Panc1 (cell line): ENCODE measurements at regions not wholly inside any gene's neighbourhood (a gene's known extent, or its start where the extent isn't known, plus 50 kb on each side); places are given as distances from the start of the nearest gene placed in this dataset.

Source experiments
- ATAC-seq: fragments of 200-7000 bp; cut with Tn5 transposase; 2 replicates; pipeline ENCODE4 v1.9.1; 2020; ENCODE audit warnings: mild to moderate bottlenecking, moderate library complexity
- BruUV-seq: library from RNA; stranded (reverse); fragments of 400-500 nt; replicated peaks from 2 replicates; lab custom pipeline; 2021; lab: Mats Ljungman, UMichigan
- CTCF ChIA-PET: fragments of 300-600 bp; sonication (Branson Sonifier 250); formaldehyde crosslinking; loops from one replicate; lab custom pipeline; 2022; ENCODE audit warnings: antibody characterized with exemption; lab: Charles Lee
- POLR2A ChIA-PET: fragments of 300-600 bp; sonication (Branson Sonifier 250); formaldehyde crosslinking; loops from one replicate; lab custom pipeline; 2022; ENCODE audit warnings: antibody characterized with exemption; lab: Charles Lee
- DNase-seq: peaks from one replicate; pipeline ENCODE4 v3.0.0-alpha.2; 2010; ENCODE audit warnings: low read depth, low spot score
- H3K27ac ChIP-seq: 2 replicates; pipeline ENCODE4 v1.5.1; 2011; ENCODE audit warnings: mild to moderate bottlenecking, low read length, inconsistent platforms
- H3K27me3 ChIP-seq: fragments of 200-500 bp; sonication (Bioruptor generic); 2 replicates; pipeline ENCODE4 v1.6.0; 2014; ENCODE audit warnings: low read length, inconsistent platforms; ENCODE audit not compliant: control insufficient read depth, insufficient read depth
- H3K36me3 ChIP-seq: fragments of 200-500 bp; sonication (Bioruptor generic); 2 replicates; pipeline ENCODE4 v1.5.1; 2014; ENCODE audit warnings: inconsistent platforms, mild to moderate bottlenecking, low read length, moderate library complexity; ENCODE audit not compliant: control insufficient read depth, insufficient read depth
- H3K4me1 ChIP-seq: 2 replicates; pipeline ENCODE4 v1.5.1; 2011; ENCODE audit warnings: inconsistent platforms, mild to moderate bottlenecking, low read length, moderate library complexity; ENCODE audit not compliant: control insufficient read depth, insufficient read depth
- H3K4me3 ChIP-seq, 2 experiments: 2 replicates each; pipeline ENCODE4 v1.5.1; 2011 to 2012; ENCODE audit warnings: low read depth in 2 of 2, low read length in 2 of 2, mild to moderate bottlenecking in 2 of 2, inconsistent platforms in 1 of 2, moderate library complexity in 1 of 2
- H3K9me3 ChIP-seq: fragments of 200-500 bp; sonication (Bioruptor generic); 2 replicates; pipeline ENCODE4 v1.5.1; 2014; ENCODE audit warnings: low read depth, mild to moderate bottlenecking, inconsistent platforms, low read length, moderate library complexity; ENCODE audit not compliant: control insufficient read depth, insufficient read depth
- CTCF ChIP-seq: fragments of 450-650 bp; IDR thresholded peaks from 2 replicates; pipeline ENCODE4 v1.5.1; 2017; ENCODE audit warnings: mild to moderate bottlenecking
- POLR2AphosphoS5 ChIP-seq: IDR thresholded peaks from 2 replicates; pipeline ENCODE4 v1.6.1; 2012; ENCODE audit warnings: mild to moderate bottlenecking, low read depth, low read length, moderate library complexity
- SIN3A ChIP-seq: IDR thresholded peaks from 2 replicates; pipeline ENCODE4 v1.6.1; 2012; ENCODE audit warnings: low read depth, mild to moderate bottlenecking, low read length, moderate library complexity, borderline replicate concordance; ENCODE audit not compliant: insufficient read depth
- TCF7L2 ChIP-seq: IDR thresholded peaks from 2 replicates; pipeline ENCODE4 v1.6.1; 2011; ENCODE audit warnings: mild to moderate bottlenecking, low read depth, low read length, inconsistent platforms
- in situ Hi-C: cut with HindIII; loops from 2 replicates; pipeline ENCODE4 v1.10.0; 2016; ENCODE audit warnings: low sequenced_read_pairs, low pct_unique_long_range_greater_than_20kb
- intact Hi-C: fragments of 100-400 bp; cut with micrococcal nuclease; formaldehyde crosslinking; loops from one replicate; pipeline ENCODE4 v1.10.0; 2022; ENCODE audit not compliant: unreplicated experiment
- TF ChIP-seq, protein P1 (sequence below), 2 experiments: IDR thresholded peaks; 2 replicates each; pipeline ENCODE4 v1.6.1; 2011 to 2012; ENCODE audit warnings: low read depth in 2 of 2, control low read depth in 1 of 2, low read length in 1 of 2, mild to moderate bottlenecking in 1 of 2, moderate library complexity in 1 of 2; ENCODE audit not compliant: insufficient read depth in 1 of 2

- DNase-seq (no peak), ATAC-seq (no peak)
- H3K9me3 ChIP-seq = no peaks in the 10 kb centered on the region
- no peaks in the 10 kb centered on the region for H3K36me3 ChIP-seq
- no peaks in the 10 kb centered on the region for H3K4me1 ChIP-seq
- H3K4me3 ChIP-seq = no peak overlapping the region
- no TSS peak for BruUV-seq
- no peaks in the 10 kb centered on the region for H3K27me3 ChIP-seq
- no peak overlapping the region for H3K27ac ChIP-seq
- ChIA-PET CTCF (no interaction called here), POLR2A (no interaction called here)
- intact Hi-C loops (no loop called here), in situ Hi-C loops (no loop called here)
- TF ChIP-seq SIN3A (no peak), CTCF (no peak), TCF7L2 (no peak), POLR2AphosphoS5 (no peak)
- TF ChIP-seq, protein P1, sequence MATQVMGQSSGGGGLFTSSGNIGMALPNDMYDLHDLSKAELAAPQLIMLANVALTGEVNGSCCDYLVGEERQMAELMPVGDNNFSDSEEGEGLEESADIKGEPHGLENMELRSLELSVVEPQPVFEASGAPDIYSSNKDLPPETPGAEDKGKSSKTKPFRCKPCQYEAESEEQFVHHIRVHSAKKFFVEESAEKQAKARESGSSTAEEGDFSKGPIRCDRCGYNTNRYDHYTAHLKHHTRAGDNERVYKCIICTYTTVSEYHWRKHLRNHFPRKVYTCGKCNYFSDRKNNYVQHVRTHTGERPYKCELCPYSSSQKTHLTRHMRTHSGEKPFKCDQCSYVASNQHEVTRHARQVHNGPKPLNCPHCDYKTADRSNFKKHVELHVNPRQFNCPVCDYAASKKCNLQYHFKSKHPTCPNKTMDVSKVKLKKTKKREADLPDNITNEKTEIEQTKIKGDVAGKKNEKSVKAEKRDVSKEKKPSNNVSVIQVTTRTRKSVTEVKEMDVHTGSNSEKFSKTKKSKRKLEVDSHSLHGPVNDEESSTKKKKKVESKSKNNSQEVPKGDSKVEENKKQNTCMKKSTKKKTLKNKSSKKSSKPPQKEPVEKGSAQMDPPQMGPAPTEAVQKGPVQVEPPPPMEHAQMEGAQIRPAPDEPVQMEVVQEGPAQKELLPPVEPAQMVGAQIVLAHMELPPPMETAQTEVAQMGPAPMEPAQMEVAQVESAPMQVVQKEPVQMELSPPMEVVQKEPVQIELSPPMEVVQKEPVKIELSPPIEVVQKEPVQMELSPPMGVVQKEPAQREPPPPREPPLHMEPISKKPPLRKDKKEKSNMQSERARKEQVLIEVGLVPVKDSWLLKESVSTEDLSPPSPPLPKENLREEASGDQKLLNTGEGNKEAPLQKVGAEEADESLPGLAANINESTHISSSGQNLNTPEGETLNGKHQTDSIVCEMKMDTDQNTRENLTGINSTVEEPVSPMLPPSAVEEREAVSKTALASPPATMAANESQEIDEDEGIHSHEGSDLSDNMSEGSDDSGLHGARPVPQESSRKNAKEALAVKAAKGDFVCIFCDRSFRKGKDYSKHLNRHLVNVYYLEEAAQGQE (IDR thresholded peaks at IDR 0.05; ENCODE audit: insufficient read depth in 1 of 2, low read depth in 2 of 2, low read length in 1 of 2) = no peak
Measured at GRCh38 chr4:17153572-17153971, 255.1 kb upstream of the LDB2 start.

DNA sequence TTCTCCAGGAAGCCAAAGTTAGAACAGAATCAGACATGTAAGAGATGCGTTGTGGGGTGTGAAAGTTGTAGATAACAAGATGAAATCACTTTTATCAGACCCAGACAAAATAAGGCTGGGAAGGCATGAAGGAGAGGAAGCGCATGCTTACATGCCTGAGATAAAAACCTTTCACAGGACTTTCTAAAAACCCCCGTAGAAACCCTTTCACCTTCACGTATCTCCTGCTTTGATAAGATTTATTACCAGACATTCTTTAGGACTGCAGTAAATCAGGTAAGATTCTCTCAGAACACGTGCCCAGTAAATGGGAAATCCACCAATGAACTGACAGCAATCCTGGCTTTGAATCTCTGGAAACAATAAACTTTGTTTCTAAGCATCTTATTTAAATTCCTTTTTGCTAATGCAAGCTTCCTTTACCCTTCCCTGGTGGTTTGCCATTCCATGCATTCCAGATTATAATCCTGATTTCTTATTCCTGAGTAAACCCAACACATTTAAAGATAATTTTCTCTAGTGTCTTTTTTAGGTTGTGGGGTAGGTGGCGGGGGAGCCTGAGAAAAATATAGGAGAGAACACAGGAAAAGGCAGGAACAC is 254.6 kb upstream of the LDB2 start:
- H3K27me3 ChIP-seq = no peaks in the 10 kb centered on the region
- ChIA-PET POLR2A (no interaction called here), CTCF (no interaction called here)
- ATAC-seq (no peak), DNase-seq (no peak)
- H3K36me3 ChIP-seq = no peaks in the 10 kb centered on the region
- H3K4me1 ChIP-seq = no peaks in the 10 kb centered on the region
- intact Hi-C loops = no loop called here
- no peak overlapping the region for H3K27ac ChIP-seq
- BruUV-seq = no TSS peak
- no peak overlapping the region for H3K4me3 ChIP-seq
- in situ Hi-C loops = no loop called here
- TF ChIP-seq CTCF = no peak
- TF ChIP-seq SIN3A = no peak
- TF ChIP-seq, protein P1 (IDR thresholded peaks at IDR 0.05; ENCODE audit: insufficient read depth in 1 of 2, low read depth in 2 of 2, low read length in 1 of 2) = no peak
- no peak for TF ChIP-seq TCF7L2
- TF ChIP-seq POLR2AphosphoS5 = no peak
- H3K9me3 ChIP-seq = no peaks in the 10 kb centered on the region
